LNCAP (cell line): ENCODE measurements at regions not wholly inside any gene's neighbourhood (a gene's known extent, or its start where the extent isn't known, plus 50 kb on each side); places are given as distances from the start of the nearest gene placed in this dataset.

Experiments
- TF ChIP-seq, protein P1 (sequence below): fragments of 450-650 bp; IDR thresholded peaks from 2 replicates; pipeline ENCODE4 v1.5.1; 2017; ENCODE audit warnings: mild to moderate bottlenecking

DNA sequence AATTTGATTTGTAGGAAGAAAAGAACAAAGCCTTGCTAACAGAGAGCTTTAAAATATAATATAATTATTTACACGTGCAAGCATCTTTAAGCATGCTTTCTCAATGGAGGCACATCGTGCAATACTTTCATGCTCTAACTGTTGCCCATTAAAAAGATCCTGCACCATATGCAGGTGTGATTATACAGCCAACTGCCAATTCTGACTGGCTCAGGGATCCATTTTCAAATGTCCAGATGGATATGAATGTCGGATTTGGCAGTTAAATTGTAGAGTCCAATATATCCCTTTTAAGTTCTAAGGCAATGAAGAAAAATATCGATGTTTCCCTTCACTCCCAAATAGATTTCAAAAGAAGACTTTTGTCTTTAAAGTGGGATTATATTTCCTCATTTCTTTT, 416.4 kb upstream of the CD180 start:
- TF ChIP-seq, protein P1, sequence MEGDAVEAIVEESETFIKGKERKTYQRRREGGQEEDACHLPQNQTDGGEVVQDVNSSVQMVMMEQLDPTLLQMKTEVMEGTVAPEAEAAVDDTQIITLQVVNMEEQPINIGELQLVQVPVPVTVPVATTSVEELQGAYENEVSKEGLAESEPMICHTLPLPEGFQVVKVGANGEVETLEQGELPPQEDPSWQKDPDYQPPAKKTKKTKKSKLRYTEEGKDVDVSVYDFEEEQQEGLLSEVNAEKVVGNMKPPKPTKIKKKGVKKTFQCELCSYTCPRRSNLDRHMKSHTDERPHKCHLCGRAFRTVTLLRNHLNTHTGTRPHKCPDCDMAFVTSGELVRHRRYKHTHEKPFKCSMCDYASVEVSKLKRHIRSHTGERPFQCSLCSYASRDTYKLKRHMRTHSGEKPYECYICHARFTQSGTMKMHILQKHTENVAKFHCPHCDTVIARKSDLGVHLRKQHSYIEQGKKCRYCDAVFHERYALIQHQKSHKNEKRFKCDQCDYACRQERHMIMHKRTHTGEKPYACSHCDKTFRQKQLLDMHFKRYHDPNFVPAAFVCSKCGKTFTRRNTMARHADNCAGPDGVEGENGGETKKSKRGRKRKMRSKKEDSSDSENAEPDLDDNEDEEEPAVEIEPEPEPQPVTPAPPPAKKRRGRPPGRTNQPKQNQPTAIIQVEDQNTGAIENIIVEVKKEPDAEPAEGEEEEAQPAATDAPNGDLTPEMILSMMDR = no peak

DNA sequence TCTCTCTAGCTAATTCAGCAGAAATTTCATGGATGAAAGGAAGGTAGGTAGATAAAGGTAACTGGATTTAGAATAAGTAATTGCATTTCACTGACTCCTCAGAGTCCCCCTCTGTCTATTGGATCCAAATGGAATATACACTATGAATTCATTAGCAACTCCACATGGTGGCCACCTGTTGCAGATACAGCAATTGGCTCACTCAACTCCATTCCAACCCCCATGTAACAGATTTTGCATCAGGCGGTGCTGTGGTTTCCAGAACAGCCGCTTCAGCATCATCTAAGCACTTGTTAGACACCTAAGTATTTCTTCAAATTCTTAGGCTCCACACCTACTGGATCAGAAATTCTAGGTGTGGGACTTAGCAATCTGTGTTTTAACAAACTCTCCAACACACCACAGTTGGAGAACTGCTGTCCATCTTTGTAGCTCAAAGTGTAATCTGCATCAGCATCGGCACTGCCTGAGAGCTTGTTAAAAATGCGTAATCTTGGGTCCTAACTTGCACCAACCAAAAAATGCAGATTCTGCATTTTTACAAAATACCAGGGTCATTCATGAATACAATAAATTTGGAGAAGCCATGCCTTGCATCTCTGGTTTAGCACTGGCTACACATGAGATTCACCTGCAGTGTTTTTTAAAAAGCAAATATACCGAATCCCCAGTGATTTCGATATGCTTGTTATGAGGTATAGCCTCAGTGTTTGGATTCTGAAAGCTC, 413.8 kb upstream of the CD180 start:
- TF ChIP-seq, protein P1 = no peak

DNA sequence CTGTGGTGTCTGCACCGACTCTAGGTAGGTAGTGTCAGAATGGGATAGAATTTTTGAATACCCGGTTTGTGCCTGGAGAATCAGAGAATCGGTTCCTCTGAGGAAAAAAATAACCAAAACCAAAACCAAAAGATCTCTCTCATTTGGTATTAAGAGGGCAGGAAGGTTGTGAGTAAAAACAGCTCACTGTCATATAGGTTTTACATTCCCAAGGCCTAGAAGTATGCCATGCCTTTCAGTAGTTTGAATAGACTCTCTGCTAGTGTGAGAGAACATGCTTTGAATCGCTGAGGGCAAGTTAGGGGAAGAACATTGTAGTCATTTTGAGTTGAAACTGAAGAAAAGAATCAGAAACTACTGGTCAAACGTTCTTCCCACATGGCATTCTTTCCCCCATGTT, 411.4 kb upstream of the CD180 start:
- TF ChIP-seq, protein P1 = no peak

DNA sequence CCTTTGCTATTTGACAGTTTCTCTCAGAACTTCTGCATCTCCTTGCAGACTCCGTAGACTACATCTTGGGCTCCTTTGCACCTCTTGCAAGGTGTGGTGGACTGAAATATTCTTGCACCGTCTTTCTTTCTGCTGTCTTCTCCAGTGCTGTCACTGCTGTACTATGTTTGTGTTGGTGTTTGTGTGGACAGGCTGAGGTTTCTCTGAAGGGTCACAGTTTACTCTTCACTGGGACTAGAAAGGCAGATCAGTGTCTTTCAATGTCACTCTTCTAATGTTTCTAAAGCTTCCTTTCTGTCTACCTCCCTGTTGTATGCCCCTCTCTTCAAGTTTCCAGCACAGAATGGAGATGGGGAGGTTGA, 410.0 kb upstream of the CD180 start:
- TF ChIP-seq, protein P1 = no peak

DNA sequence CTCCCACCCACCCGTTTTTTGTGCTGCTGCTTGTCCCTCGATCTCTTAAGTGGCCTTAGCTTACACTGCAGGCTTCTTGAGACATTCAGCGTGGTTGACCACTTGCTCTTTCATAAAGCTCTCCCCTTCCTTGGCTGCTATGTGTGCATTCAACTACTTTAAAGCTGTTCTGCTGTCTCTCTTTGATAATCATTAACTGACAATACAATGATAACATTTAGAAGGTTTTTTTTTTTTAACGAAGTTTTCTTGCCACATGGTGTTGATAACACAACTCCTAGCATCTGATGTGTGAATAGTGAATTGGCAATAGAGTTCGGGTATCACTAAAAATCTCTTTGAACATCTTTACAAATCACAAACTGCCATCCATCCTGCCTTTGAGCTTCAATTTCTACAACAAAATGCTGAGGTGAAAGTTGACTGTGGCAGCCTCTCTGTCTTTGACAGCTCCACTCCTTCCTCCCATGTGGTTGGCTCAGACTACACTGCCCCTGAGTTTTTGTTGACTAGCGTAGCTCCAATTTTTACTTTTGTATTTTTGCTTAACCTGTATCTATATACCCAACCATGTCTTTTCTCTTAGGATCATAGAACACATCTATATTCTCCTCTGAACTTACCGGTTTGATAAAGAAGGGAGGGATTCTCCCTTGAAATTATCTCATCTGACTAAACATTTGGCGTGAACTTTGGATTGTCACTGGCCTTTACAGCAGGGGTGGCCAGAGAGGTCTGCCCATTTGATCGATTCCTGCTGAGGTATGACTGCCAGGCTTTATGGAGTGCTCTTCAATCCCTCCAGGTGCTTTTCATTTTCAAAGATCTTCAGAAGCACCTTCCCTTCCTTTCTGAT, 409.4 kb upstream of the CD180 start:
- TF ChIP-seq, protein P1 = no peak

DNA sequence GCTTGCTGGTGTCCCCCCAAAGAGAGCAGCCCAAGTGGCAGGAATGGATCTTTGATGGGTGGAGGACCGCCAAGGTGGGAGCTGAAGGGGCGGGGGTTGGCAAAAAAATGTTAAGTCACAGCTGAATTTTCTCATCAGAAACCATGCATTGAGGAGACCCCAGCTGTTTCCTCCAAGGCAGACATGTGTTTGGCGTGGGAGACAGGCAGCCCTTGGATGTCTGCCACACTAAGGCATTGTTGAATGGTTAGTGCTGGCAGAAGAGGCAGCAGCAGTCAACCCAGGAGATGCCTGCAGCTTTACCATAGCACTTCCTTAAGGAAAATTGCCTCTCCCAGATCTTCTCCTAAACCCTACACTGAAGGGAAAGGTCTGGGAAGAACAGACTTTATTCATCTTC, 394.9 kb upstream of the CD180 start:
- TF ChIP-seq, protein P1 = no peak

DNA sequence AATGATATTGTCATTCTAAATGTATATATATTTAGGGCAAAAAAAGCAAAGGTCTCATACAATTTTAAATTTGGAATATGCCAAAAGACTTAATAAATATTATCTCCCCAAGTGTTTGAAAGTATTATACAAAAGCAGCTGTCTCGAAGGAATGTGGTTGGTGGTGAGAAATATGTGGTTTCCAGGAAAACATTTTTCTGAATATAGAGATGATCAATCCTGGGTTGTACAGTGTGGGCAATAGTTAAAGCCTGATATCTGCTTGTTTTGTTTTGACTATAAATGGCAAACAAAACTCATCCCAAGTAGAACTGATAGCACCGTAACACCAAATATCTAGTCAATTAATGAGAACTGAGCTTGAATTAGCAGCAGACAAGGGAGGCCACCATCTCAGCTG, 391.8 kb upstream of the CD180 start:
- TF ChIP-seq, protein P1 = no peak
